ENCODE measurements at regions not wholly inside any gene's neighbourhood (a gene's known extent, or its start where the extent isn't known, plus 50 kb on each side); places are given as distances from the start of the nearest gene placed in this dataset.

- Mint-ChIP-seq H3K4me1 (no peaks in the 10 kb centered on the region), H3K36me3 (ENCODE audit: low read depth) (no peaks in the 10 kb centered on the region), H3K27me3 (peaks cover 5% of the 10 kb centered on the region), H3K4me3 (no peak overlapping the region), H3K27ac (no peak overlapping the region)
- DNase-seq (no peak), ATAC-seq (no peak)
- H3K9me3 ChIP-seq (ENCODE audit: control insufficient read depth, low read length, poor library complexity, severe bottlenecking) = no peaks in the 10 kb centered on the region
These were observed 235.4 kb downstream of the NDUFA10 start for GRCh38 chr2:239789711-239790110.

GRCh38 chr2:239788576-239789098, 236.5 kb downstream of the NDUFA10 start:
- peaks cover 5% of the 10 kb centered on the region for H3K27me3 Mint-ChIP-seq
- no peak overlapping the region for H3K4me3 Mint-ChIP-seq
- H3K27ac Mint-ChIP-seq = no peak overlapping the region
- no peak for ATAC-seq
- no peaks in the 10 kb centered on the region for H3K4me1 Mint-ChIP-seq
- no peaks in the 10 kb centered on the region for H3K9me3 ChIP-seq (ENCODE audit: control insufficient read depth, low read length, poor library complexity, severe bottlenecking)
- no peaks in the 10 kb centered on the region for H3K36me3 Mint-ChIP-seq (ENCODE audit: low read depth)
- no peak for DNase-seq

GRCh38 chr2:239787538-239788050, 237.5 kb downstream of the NDUFA10 start:
- H3K4me1 Mint-ChIP-seq = no peaks in the 10 kb centered on the region
- no peaks in the 10 kb centered on the region for H3K9me3 ChIP-seq (ENCODE audit: control insufficient read depth, low read length, poor library complexity, severe bottlenecking)
- H3K36me3 Mint-ChIP-seq (ENCODE audit: low read depth) = no peaks in the 10 kb centered on the region
- no peak overlapping the region for H3K4me3 Mint-ChIP-seq
- ATAC-seq (no peak), DNase-seq (no peak)
- no peak overlapping the region for H3K27ac Mint-ChIP-seq
- H3K27me3 Mint-ChIP-seq = peaks cover 15% of the 10 kb centered on the region

GRCh38 chr2:239786791-239787190, 238.4 kb downstream of the NDUFA10 start:
- ATAC-seq (no peak), DNase-seq (no peak)
- no peaks in the 10 kb centered on the region for H3K9me3 ChIP-seq (ENCODE audit: control insufficient read depth, low read length, poor library complexity, severe bottlenecking)
- Mint-ChIP-seq H3K27me3 (peaks cover 15% of the 10 kb centered on the region), H3K4me3 (no peak overlapping the region), H3K27ac (no peak overlapping the region), H3K4me1 (no peaks in the 10 kb centered on the region), H3K36me3 (ENCODE audit: low read depth) (no peaks in the 10 kb centered on the region)

GRCh38 chr2:239781454-239781853, 243.7 kb downstream of the NDUFA10 start:
- Mint-ChIP-seq H3K4me1 (no peaks in the 10 kb centered on the region), H3K4me3 (no peak overlapping the region), H3K27ac (no peak overlapping the region), H3K36me3 (ENCODE audit: low read depth) (no peaks in the 10 kb centered on the region), H3K27me3 (peaks cover 23% of the 10 kb centered on the region)
- no peaks in the 10 kb centered on the region for H3K9me3 ChIP-seq (ENCODE audit: control insufficient read depth, low read length, poor library complexity, severe bottlenecking)
- DNase-seq (no peak), ATAC-seq (no peak)

GRCh38 chr2:239780236-239780994, 244.7 kb downstream of the NDUFA10 start:
- no peak overlapping the region for H3K27ac Mint-ChIP-seq
- H3K36me3 Mint-ChIP-seq (ENCODE audit: low read depth) = no peaks in the 10 kb centered on the region
- H3K27me3 Mint-ChIP-seq = peaks cover 27% of the 10 kb centered on the region
- H3K4me1 Mint-ChIP-seq = no peaks in the 10 kb centered on the region
- no peak for DNase-seq
- no peaks in the 10 kb centered on the region for H3K9me3 ChIP-seq (ENCODE audit: control insufficient read depth, low read length, poor library complexity, severe bottlenecking)
- no peak overlapping the region for H3K4me3 Mint-ChIP-seq
- ATAC-seq = no peak

GRCh38 chr2:239779584-239779983, 245.6 kb downstream of the NDUFA10 start:
- Mint-ChIP-seq H3K4me1 (peaks cover 3% of the 10 kb centered on the region), H3K27ac (no peak overlapping the region), H3K36me3 (ENCODE audit: low read depth) (peaks cover 4% of the 10 kb centered on the region), H3K27me3 (peaks cover 32% of the 10 kb centered on the region), H3K4me3 (no peak overlapping the region)
- ATAC-seq (no peak), DNase-seq (no peak)
- no peaks in the 10 kb centered on the region for H3K9me3 ChIP-seq (ENCODE audit: control insufficient read depth, low read length, poor library complexity, severe bottlenecking)

- peaks cover 36% of the 10 kb centered on the region for H3K27me3 Mint-ChIP-seq
- no peak for ATAC-seq
- no peak overlapping the region for H3K27ac Mint-ChIP-seq
- H3K9me3 ChIP-seq (ENCODE audit: control insufficient read depth, low read length, poor library complexity, severe bottlenecking) = no peaks in the 10 kb centered on the region
- H3K36me3 Mint-ChIP-seq (ENCODE audit: low read depth) = peaks cover 4% of the 10 kb centered on the region
- no peak overlapping the region for H3K4me3 Mint-ChIP-seq
- DNase-seq = no peak
- H3K4me1 Mint-ChIP-seq = peaks cover 4% of the 10 kb centered on the region
These were observed 246.1 kb downstream of the NDUFA10 start for GRCh38 chr2:239778861-239779558.

- ATAC-seq (no peak), DNase-seq (no peak)
- peaks cover 4% of the 10 kb centered on the region for H3K36me3 Mint-ChIP-seq (ENCODE audit: low read depth)
- H3K4me1 Mint-ChIP-seq = peaks cover 4% of the 10 kb centered on the region
- no peak overlapping the region for H3K4me3 Mint-ChIP-seq
- H3K27me3 Mint-ChIP-seq = peaks cover 31% of the 10 kb centered on the region
- H3K9me3 ChIP-seq (ENCODE audit: control insufficient read depth, low read length, poor library complexity, severe bottlenecking) = no peaks in the 10 kb centered on the region
- H3K27ac Mint-ChIP-seq = no peak overlapping the region
These were observed 246.9 kb downstream of the NDUFA10 start for GRCh38 chr2:239778042-239778851.

GRCh38 chr2:239777219-239777618, 247.9 kb downstream of the NDUFA10 start:
- no peak overlapping the region for H3K4me3 Mint-ChIP-seq
- DNase-seq (no peak), ATAC-seq (no peak)
- peaks cover 4% of the 10 kb centered on the region for H3K36me3 Mint-ChIP-seq (ENCODE audit: low read depth)
- H3K4me1 Mint-ChIP-seq = peaks cover 4% of the 10 kb centered on the region
- H3K27me3 Mint-ChIP-seq = peaks cover 26% of the 10 kb centered on the region
- H3K27ac Mint-ChIP-seq = no peak overlapping the region
- no peaks in the 10 kb centered on the region for H3K9me3 ChIP-seq (ENCODE audit: control insufficient read depth, low read length, poor library complexity, severe bottlenecking)

GRCh38 chr2:239776436-239777005, 248.6 kb downstream of the NDUFA10 start:
- ATAC-seq = no peak
- peaks cover 4% of the 10 kb centered on the region for H3K36me3 Mint-ChIP-seq (ENCODE audit: low read depth)
- DNase-seq = no peak
- peaks cover 4% of the 10 kb centered on the region for H3K4me1 Mint-ChIP-seq
- no peaks in the 10 kb centered on the region for H3K9me3 ChIP-seq (ENCODE audit: control insufficient read depth, low read length, poor library complexity, severe bottlenecking)
- no peak overlapping the region for H3K27ac Mint-ChIP-seq
- no peak overlapping the region for H3K4me3 Mint-ChIP-seq
- peaks cover 26% of the 10 kb centered on the region for H3K27me3 Mint-ChIP-seq

GRCh38 chr2:239775623-239776435, 249.3 kb downstream of the NDUFA10 start:
- Mint-ChIP-seq H3K27ac (no peak overlapping the region), H3K4me1 (peaks cover 4% of the 10 kb centered on the region), H3K4me3 (no peak overlapping the region), H3K36me3 (ENCODE audit: low read depth) (peaks cover 4% of the 10 kb centered on the region), H3K27me3 (peaks cover 22% of the 10 kb centered on the region)
- no peaks in the 10 kb centered on the region for H3K9me3 ChIP-seq (ENCODE audit: control insufficient read depth, low read length, poor library complexity, severe bottlenecking)
- ATAC-seq (no peak), DNase-seq (no peak)

All from T-helper 17 cell (primary cell).